AG04449 (cell line): ENCODE measurements at regions not wholly inside any gene's neighbourhood (a gene's known extent, or its start where the extent isn't known, plus 50 kb on each side); places are given as distances from the start of the nearest gene placed in this dataset.

Experiments used
- CTCF ChIA-PET: fragments of 350-600 bp; formaldehyde crosslinking; extraction: SDS; loops from one replicate; lab custom pipeline; 2021; ENCODE audit warnings: antibody characterized with exemption; lab: Yijun Ruan, JAX
- POLR2A ChIA-PET: fragments of 400-600, 350-600 bp; formaldehyde crosslinking; extraction: SDS; loops from one replicate; lab custom pipeline; 2020; ENCODE audit warnings: antibody characterized with exemption, inconsistent platforms; lab: Yijun Ruan, JAX
- DNase-seq: peaks from one replicate; pipeline ENCODE4 v3.0.0-alpha.2; 2010; ENCODE audit warnings: low read depth, low spot score
- H3K4me3 ChIP-seq: 2 replicates; pipeline ENCODE4 v1.5.1; 2011; ENCODE audit warnings: low read depth, mild to moderate bottlenecking, control low read depth, low read length
- TF ChIP-seq, protein P1 (sequence below): IDR thresholded peaks from one replicate; pipeline ENCODE4 v1.5.1; 2011; ENCODE audit warnings: mild to moderate bottlenecking, moderate library complexity, low read length, control low read depth, inconsistent platforms; ENCODE audit not compliant: insufficient read depth; ENCODE audit errors: missing control alignments

DNA sequence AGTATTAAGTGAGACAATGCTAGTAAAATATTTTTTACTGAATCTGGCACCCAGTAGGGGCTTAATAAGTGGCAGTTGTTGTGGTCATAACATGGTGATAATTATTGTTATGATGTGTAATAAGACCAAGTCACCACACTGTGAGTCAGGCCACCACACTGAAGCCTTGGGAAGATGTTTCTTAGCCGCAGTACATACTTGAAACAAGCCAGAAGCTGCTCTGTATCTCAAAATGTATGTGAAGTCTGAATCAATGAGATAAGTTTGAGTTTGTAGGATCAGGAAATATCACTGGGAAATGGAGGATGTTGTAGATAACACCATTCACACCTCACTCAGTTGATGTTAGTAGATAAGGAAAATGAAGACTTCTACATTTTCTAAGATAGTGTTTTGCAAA lies 51.3 kb upstream of the PTPN3 start:
- H3K4me3 ChIP-seq, result no peak overlapping the region
- CTCF ChIA-PET, result no interaction called here
- POLR2A ChIA-PET, result no interaction called here
- DNase-seq, result no peak
- TF ChIP-seq, protein P1, sequence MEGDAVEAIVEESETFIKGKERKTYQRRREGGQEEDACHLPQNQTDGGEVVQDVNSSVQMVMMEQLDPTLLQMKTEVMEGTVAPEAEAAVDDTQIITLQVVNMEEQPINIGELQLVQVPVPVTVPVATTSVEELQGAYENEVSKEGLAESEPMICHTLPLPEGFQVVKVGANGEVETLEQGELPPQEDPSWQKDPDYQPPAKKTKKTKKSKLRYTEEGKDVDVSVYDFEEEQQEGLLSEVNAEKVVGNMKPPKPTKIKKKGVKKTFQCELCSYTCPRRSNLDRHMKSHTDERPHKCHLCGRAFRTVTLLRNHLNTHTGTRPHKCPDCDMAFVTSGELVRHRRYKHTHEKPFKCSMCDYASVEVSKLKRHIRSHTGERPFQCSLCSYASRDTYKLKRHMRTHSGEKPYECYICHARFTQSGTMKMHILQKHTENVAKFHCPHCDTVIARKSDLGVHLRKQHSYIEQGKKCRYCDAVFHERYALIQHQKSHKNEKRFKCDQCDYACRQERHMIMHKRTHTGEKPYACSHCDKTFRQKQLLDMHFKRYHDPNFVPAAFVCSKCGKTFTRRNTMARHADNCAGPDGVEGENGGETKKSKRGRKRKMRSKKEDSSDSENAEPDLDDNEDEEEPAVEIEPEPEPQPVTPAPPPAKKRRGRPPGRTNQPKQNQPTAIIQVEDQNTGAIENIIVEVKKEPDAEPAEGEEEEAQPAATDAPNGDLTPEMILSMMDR, result no peak

DNA sequence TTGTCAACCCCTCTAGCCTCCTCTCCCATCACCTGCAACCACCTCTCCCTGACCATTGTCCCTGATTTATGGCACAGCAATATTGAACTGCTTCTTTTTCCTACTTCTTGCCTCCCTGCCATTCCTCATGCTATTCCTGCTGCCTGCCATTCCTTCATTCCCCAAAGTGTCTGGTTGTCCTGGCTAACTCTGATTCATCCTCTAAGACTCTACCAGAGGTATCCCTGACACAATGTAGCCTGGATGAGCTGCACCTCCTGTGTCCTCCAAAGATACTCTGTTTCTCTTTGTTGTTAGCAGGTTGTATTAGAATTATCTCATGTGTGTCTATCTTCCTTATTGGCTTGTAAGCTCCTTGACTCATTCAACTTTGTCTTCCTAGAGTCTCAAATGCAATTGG lies 53.5 kb upstream of the PTPN3 start:
- CTCF ChIA-PET, result no interaction called here
- POLR2A ChIA-PET, result no interaction called here
- no peak for DNase-seq
- TF ChIP-seq, protein P1, result no peak
- H3K4me3 ChIP-seq, result no peak overlapping the region

DNA sequence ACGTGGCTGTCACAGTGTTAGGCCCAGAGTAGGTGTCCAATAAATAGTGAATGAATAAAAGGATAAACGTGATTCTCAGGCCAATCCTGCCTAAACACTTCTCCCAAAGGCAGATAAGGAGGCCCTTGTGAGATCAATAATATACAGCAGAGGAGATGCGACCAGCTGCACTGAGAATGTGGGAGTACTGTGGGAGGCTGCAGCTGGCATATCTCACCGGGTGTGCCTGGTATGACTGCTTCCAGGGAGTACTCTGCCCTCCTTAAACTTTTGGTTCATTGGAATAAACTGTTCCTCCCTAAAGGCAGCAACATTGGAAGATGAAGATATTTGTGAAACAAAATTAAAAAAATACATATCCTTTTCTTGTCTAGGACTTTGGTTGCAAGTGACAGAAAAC lies 57.1 kb upstream of the PTPN3 start:
- TF ChIP-seq, protein P1, result no peak
- H3K4me3 ChIP-seq, result no peak overlapping the region
- ChIA-PET POLR2A (no interaction called here), CTCF (no interaction called here)
- no peak for DNase-seq

DNA sequence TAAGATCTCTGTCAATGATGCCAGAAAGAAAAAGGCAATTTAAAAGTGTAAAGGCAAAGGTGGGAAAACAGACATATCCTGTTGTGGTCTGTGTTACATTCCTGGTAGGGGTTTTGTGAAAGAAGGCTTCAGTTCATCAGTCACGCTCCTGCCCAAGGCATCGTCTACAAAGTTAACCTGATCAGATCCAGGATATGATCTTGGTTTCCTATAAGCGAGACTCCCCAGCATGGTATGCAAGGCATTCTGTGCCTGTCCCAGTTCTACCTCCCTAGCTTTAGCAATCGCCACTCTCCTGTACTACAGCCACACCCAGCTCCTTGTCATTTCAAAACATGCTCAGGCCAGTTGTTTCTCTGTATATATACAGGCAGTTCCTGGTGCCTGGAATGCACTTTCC lies 58.0 kb upstream of the PTPN3 start:
- ChIA-PET CTCF (no interaction called here), POLR2A (no interaction called here)
- TF ChIP-seq, protein P1, result no peak
- DNase-seq, result no peak
- no peak overlapping the region for H3K4me3 ChIP-seq

DNA sequence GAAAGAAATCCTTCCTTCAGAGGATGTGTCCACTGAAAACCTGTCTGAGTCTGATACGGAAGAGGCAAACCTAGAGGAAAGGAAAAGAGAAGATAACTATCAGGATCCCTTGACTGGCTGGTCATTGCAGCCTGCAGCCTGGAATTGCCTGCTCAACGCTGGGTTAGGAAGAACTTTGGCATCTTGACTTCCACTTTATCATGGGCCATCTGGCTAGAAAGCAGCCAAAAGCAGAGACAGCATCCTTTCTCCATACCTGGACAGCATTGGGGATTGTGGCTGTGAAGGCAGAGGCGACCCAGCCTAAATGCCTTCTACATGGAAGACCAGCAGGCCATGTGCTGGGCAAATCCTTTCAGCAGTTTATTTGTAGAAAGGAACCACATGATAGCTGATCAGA lies 58.7 kb upstream of the PTPN3 start:
- TF ChIP-seq, protein P1, result no peak
- ChIA-PET POLR2A (no interaction called here), CTCF (interaction anchor here (1.4 kb wide), 1 partner anchor 331 kb away, joined by 3 read pairs; no protein-coding TSS in a partner anchor)

DNA sequence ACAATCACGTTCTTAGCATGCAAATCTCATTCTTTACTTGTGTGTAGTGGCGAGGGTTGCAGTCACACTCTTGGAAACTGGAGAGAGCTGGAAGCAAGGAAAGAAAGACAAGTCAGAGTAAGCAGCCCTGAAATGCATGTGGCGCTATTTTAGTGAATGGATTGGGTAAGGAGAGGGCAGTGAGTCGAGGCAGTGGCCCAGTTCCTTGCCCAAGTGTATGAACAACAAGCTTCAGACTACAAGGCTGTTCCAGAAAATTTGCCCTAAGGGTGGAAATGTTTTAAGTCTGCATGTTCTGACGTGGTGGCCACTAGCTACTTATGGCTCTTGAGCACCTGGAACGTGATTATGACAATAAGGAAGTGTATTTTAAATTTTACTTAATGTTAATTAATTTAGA lies 59.4 kb upstream of the PTPN3 start:
- DNase-seq, result no peak
- ChIA-PET CTCF (interaction anchor here (1.3 to 1.4 kb wide), 2 partner anchors 17 to 330 kb away, joined by 3 to 4 read pairs; no protein-coding TSS in a partner anchor), POLR2A (no interaction called here)
- TF ChIP-seq, protein P1, result no peak
- H3K4me3 ChIP-seq, result no peak overlapping the region

More for the DNA sequence above, 58.7 kb upstream of the PTPN3 start:
- H3K4me3 ChIP-seq, result no peak overlapping the region
- no peak for DNase-seq
